ENCODE measurements at regions not wholly inside any gene's neighbourhood (a gene's known extent, or its start where the extent isn't known, plus 50 kb on each side); places are given as distances from the start of the nearest gene placed in this dataset.

DNA sequence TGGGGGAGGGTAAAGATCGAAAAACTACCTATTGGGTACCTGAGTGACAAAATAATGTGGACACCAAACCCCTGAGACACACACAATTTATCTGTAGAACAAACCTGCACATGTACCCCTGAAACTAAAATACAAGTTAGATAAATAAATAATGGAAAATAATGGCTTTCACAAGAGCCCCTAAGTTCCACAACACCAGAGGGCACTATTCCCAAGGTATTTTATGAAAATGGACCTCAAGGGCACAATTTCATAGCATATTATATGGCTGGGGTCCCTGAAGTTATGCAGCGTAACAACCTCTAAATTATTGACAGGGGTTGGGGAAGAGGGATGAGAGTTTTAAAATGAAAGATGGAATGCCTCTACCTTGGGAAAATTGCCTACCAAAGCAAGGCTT is 81.3 kb upstream of the TMEM33 start:
- Mint-ChIP-seq H3K9me3 (ENCODE audit: low read depth) (no peaks in the 10 kb centered on the region), H3K27me3 (peaks cover 73% of the 10 kb centered on the region), H3K27ac (no peak overlapping the region), H3K4me1 (ENCODE audit: low read depth) (no peaks in the 10 kb centered on the region), H3K4me3 (ENCODE audit: low read depth) (no peak overlapping the region), H3K36me3 (ENCODE audit: insufficient read depth) (no peaks in the 10 kb centered on the region)
- no peak for DNase-seq (ENCODE audit: low spot score, unreplicated experiment)
- TF ChIP-seq, protein P1, sequence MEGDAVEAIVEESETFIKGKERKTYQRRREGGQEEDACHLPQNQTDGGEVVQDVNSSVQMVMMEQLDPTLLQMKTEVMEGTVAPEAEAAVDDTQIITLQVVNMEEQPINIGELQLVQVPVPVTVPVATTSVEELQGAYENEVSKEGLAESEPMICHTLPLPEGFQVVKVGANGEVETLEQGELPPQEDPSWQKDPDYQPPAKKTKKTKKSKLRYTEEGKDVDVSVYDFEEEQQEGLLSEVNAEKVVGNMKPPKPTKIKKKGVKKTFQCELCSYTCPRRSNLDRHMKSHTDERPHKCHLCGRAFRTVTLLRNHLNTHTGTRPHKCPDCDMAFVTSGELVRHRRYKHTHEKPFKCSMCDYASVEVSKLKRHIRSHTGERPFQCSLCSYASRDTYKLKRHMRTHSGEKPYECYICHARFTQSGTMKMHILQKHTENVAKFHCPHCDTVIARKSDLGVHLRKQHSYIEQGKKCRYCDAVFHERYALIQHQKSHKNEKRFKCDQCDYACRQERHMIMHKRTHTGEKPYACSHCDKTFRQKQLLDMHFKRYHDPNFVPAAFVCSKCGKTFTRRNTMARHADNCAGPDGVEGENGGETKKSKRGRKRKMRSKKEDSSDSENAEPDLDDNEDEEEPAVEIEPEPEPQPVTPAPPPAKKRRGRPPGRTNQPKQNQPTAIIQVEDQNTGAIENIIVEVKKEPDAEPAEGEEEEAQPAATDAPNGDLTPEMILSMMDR (IDR thresholded peaks at IDR 0.05; ENCODE audit: unreplicated experiment) = no peak

DNA sequence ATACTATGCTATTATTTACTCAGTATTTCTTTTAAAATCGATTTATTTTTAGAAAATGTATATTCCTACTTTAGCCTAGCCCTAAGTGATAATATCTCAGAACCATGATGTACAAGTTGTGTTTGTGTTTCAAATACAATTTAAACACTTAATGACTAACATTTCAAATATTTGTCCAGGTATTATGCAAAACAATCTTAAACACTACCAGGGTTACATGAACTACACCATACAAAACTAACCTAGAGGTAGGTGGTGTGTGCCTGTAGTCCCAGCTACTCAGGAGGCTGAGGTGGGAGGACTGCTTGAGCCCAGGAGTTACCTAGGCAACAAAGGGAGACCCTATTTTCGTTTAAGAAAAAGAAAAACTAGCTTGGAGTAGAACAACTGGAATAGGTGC is 83.0 kb upstream of the TMEM33 start:
- no peak for DNase-seq (ENCODE audit: low spot score, unreplicated experiment)
- TF ChIP-seq, protein P1 (IDR thresholded peaks at IDR 0.05; ENCODE audit: unreplicated experiment) = no peak
- H3K27me3 Mint-ChIP-seq = peaks cover 65% of the 10 kb centered on the region
- no peak overlapping the region for H3K27ac Mint-ChIP-seq
- no peak overlapping the region for H3K4me3 Mint-ChIP-seq (ENCODE audit: low read depth)
- no peaks in the 10 kb centered on the region for H3K4me1 Mint-ChIP-seq (ENCODE audit: low read depth)
- H3K36me3 Mint-ChIP-seq (ENCODE audit: insufficient read depth) = no peaks in the 10 kb centered on the region
- no peaks in the 10 kb centered on the region for H3K9me3 Mint-ChIP-seq (ENCODE audit: low read depth)

DNA sequence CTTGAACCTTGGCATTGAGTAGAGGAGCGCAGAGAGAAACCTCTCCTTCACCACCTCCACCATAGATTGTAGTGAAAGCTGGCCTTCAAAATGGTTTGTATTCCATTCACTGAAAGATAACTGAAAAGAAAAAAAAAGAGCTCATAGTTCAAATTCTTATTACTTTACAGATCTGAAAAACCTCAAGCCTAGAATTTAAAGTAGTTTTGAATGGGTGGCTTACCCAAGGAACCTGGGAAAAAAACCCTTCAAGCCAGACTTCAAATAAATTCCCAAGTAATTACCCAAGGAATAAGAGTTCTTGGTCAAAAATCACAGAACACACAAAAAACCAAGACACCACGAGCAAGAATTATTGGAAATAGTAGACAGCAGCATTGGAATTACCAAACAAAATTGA is 83.6 kb upstream of the TMEM33 start:
- TF ChIP-seq, protein P1 (IDR thresholded peaks at IDR 0.05; ENCODE audit: unreplicated experiment) = no peak
- Mint-ChIP-seq H3K27ac (no peak overlapping the region), H3K9me3 (ENCODE audit: low read depth) (no peaks in the 10 kb centered on the region), H3K4me3 (ENCODE audit: low read depth) (no peak overlapping the region), H3K27me3 (peaks cover 60% of the 10 kb centered on the region), H3K4me1 (ENCODE audit: low read depth) (no peaks in the 10 kb centered on the region), H3K36me3 (ENCODE audit: insufficient read depth) (no peaks in the 10 kb centered on the region)
- no peak for DNase-seq (ENCODE audit: low spot score, unreplicated experiment)

DNA sequence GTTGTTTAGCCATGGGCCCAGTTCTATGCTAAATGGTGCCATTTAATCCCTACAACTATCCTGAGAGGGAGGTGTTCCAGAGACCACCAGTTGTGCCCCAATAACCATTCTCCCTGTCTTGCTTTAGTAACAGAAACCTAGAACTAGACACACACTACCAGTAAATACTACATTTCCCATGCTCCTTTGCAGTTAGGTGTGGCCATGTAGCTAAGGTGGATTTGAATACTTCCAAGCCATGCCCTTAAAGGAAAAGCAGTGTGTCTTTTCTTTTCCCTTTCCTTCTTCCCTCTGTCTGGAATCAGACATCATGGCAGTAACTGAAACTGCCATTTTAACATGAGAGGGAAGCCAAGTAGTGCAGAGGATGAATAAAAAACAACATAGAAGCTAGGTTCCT is 90.9 kb upstream of the TMEM33 start:
- H3K27ac Mint-ChIP-seq = no peak overlapping the region
- peaks cover 36% of the 10 kb centered on the region for H3K27me3 Mint-ChIP-seq
- TF ChIP-seq, protein P1 (IDR thresholded peaks at IDR 0.05; ENCODE audit: unreplicated experiment) = no peak
- no peaks in the 10 kb centered on the region for H3K36me3 Mint-ChIP-seq (ENCODE audit: insufficient read depth)
- H3K4me3 Mint-ChIP-seq (ENCODE audit: low read depth) = no peak overlapping the region
- no peak for DNase-seq (ENCODE audit: low spot score, unreplicated experiment)
- H3K4me1 Mint-ChIP-seq (ENCODE audit: low read depth) = no peaks in the 10 kb centered on the region
- H3K9me3 Mint-ChIP-seq (ENCODE audit: low read depth) = no peaks in the 10 kb centered on the region

DNA sequence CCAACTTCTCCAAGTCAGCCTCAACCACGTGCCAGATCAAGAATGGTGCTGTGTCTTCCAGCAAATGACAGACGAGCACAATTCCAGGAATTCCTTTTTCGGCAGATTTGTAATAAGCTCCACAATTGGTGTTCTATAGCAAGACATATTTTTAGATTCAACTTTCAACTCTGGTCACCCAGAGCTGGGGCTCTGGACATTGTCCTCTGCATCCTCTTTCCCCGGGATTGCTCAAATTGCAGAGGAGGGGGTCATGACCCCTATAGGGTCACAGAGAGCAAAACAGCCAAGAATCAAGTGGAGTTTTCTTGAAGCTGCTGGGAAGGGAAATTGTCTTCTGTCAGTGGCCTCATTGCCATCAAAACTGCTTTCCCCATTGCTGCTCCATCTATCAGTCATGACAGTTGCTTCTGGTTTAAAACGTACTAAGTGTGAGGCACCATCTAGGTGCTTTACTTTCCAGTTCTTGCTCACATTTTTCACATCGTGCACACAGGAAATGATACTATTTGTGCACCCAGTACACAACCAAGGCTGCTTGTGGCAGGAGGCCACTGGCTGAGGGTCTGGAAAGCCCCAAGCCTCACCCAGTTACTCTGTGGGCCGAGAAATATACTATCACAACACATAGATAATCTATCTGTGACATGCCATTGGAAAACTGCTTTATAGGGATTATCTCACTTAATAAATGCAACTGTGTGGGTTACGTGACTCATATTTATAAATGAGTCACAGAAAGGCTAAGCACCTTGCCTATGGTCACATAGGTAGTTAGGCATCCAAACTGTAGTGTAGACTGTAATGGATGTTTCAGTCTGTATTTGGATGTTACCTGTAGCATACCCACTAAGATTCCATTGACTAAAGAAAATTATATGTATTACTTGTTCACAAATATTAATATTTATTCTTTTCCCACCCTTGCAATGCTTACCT is 91.7 kb upstream of the PHOX2B start:
- H3K9me3 Mint-ChIP-seq (ENCODE audit: low read depth) = no peaks in the 10 kb centered on the region
- H3K27ac Mint-ChIP-seq = no peak overlapping the region
- no peaks in the 10 kb centered on the region for H3K4me1 Mint-ChIP-seq (ENCODE audit: low read depth)
- H3K4me3 Mint-ChIP-seq (ENCODE audit: low read depth) = no peak overlapping the region
- no peaks in the 10 kb centered on the region for H3K36me3 Mint-ChIP-seq (ENCODE audit: insufficient read depth)
- TF ChIP-seq, protein P1 (IDR thresholded peaks at IDR 0.05; ENCODE audit: unreplicated experiment) = no peak
- peaks cover 26% of the 10 kb centered on the region for H3K27me3 Mint-ChIP-seq
- DNase-seq (ENCODE audit: low spot score, unreplicated experiment) = no peak
